ENCODE measurements at regions not wholly inside any gene's neighbourhood (a gene's known extent, or its start where the extent isn't known, plus 50 kb on each side); places are given as distances from the start of the nearest gene placed in this dataset.
A peak's percentile ranks its signal among the peaks of the same experiment; 100 is the strongest.

GRCh38 chr1:55277377-55278130, 62.4 kb upstream of the USP24 start:
- no peaks in the 10 kb centered on the region for H3K27me3 Mint-ChIP-seq (ENCODE audit: low read depth)
- H3K4me1 Mint-ChIP-seq: peaks cover 19% of the 10 kb centered on the region
- no peaks in the 10 kb centered on the region for H3K9me3 Mint-ChIP-seq
- H3K4me3 Mint-ChIP-seq: no peak overlapping the region
- CTCF ChIA-PET: interaction anchor here (0.6 to 1.8 kb wide), 7 partner anchors 60 to 135 kb away, joined by 3 to 12 read pairs (median 4); no protein-coding TSS in a partner anchor
- no peak for TF ChIP-seq TP53 (CRISPR knock-in tag; IDR thresholded peaks at IDR 0.05)
- peak; percentile 50; the same call in 1 of the 2 replicates for TF ChIP-seq ZNF423 (CRISPR knock-in tag; IDR thresholded peaks at IDR 0.05)
- peak; percentile 64; the same call in 1 of the 2 replicates for TF ChIP-seq CTCF (IDR thresholded peaks at IDR 0.05)
- peak; percentile 89 for DNase-seq (ENCODE audit: low spot score)
- POLR2A ChIA-PET: no interaction called here
- ATAC-seq: peak; percentile 96
- H3K36me3 Mint-ChIP-seq: no peaks in the 10 kb centered on the region
- H3K27ac Mint-ChIP-seq: no peak overlapping the region

GRCh38 chr1:55276671-55277376, 61.7 kb upstream of the USP24 start:
- DNase-seq (ENCODE audit: low spot score) (no peak), ATAC-seq (no peak)
- Mint-ChIP-seq H3K9me3 (no peaks in the 10 kb centered on the region), H3K27me3 (ENCODE audit: low read depth) (no peaks in the 10 kb centered on the region), H3K36me3 (no peaks in the 10 kb centered on the region), H3K4me3 (no peak overlapping the region), H3K27ac (no peak overlapping the region), H3K4me1 (peaks cover 19% of the 10 kb centered on the region)
- CTCF ChIA-PET: interaction anchor here (0.6 to 1.5 kb wide), 5 partner anchors 61 to 135 kb away, joined by 3 to 12 read pairs (median 3); no protein-coding TSS in a partner anchor
- POLR2A ChIA-PET: no interaction called here
- TF ChIP-seq ATF3 (CRISPR knock-in tag; conservative IDR thresholded peaks at IDR 0.05) (no peak), ATF2 (CRISPR knock-in tag; IDR thresholded peaks at IDR 0.05; ENCODE audit: borderline replicate concordance, low read depth) (no peak), ESRRA (CRISPR knock-in tag; IDR thresholded peaks at IDR 0.05; ENCODE audit: borderline replicate concordance) (no peak), CREM (CRISPR knock-in tag; IDR thresholded peaks at IDR 0.05) (no peak), ZBTB43 (CRISPR knock-in tag; IDR thresholded peaks at IDR 0.05) (no peak), MYBL2 (CRISPR knock-in tag; IDR thresholded peaks at IDR 0.05) (no peak), NR1H2 (CRISPR knock-in tag; IDR thresholded peaks at IDR 0.05) (no peak), ZNF219 (CRISPR knock-in tag; IDR thresholded peaks at IDR 0.05; ENCODE audit: borderline replicate concordance) (no peak), CTCF (IDR thresholded peaks at IDR 0.05) (no peak), PREB (CRISPR knock-in tag; IDR thresholded peaks at IDR 0.05; ENCODE audit: borderline replicate concordance) (no peak), ZNF512 (CRISPR knock-in tag; IDR thresholded peaks at IDR 0.05; ENCODE audit: borderline replicate concordance) (no peak), SP1 (CRISPR knock-in tag; conservative IDR thresholded peaks at IDR 0.05) (no peak)
